IPS DF 6.9 (cell line): ENCODE measurements at regions not wholly inside any gene's neighbourhood (a gene's known extent, or its start where the extent isn't known, plus 50 kb on each side); places are given as distances from the start of the nearest gene placed in this dataset.

Experiments used
- DNase-seq: peaks from one replicate; pipeline ENCODE4 v3.0.0-alpha.2; 2013; ENCODE audit warnings: low read depth, low spot score
- H3K27ac ChIP-seq: one replicate; pipeline ENCODE4 v1.5.1; 2013; ENCODE audit warnings: low read length, control low read depth
- H3K27me3 ChIP-seq: 2 replicates; pipeline ENCODE4 v1.6.1; 2013; ENCODE audit warnings: mild to moderate bottlenecking, low read length; ENCODE audit not compliant: control insufficient read depth, insufficient read depth
- H3K36me3 ChIP-seq: 2 replicates; pipeline ENCODE4 v1.6.1; 2013; ENCODE audit warnings: low read length; ENCODE audit not compliant: control insufficient read depth, insufficient read depth
- H3K4me1 ChIP-seq: 2 replicates; pipeline ENCODE4 v1.6.1; 2013; ENCODE audit warnings: low read length; ENCODE audit not compliant: control insufficient read depth, insufficient read depth
- H3K4me3 ChIP-seq: 2 replicates; pipeline ENCODE4 v1.5.1; 2013; ENCODE audit warnings: mild to moderate bottlenecking, low read length
- H3K9me3 ChIP-seq: 2 replicates; pipeline ENCODE4 v1.6.1; 2013; ENCODE audit warnings: low read length, inconsistent platforms; ENCODE audit not compliant: control insufficient read depth, insufficient read depth
- WGBS: extraction: QIAGEN DNeasy Blood & Tissue Kit; methylation state at CpG from one replicate; pipeline ENCODE4 v1.1.7; 2013; ENCODE audit warnings: mixed read lengths, missing lambda C conversion rate; ENCODE audit not compliant: insufficient read length, insufficient coverage; 5-methylcytosine and 5-hydroxymethylcytosine counted together

- Histone ChIP-seq H3K27ac (no peak overlapping the region), H3K4me1 (no peaks in the 10 kb centered on the region), H3K27me3 (no peaks in the 10 kb centered on the region), H3K4me3 (no peak overlapping the region), H3K9me3 (no peaks in the 10 kb centered on the region), H3K36me3 (no peaks in the 10 kb centered on the region)
- no CpG with 5 or more reads among the region's 3 CpGs for WGBS
- DNase-seq: no peak
Observed at GRCh38 chr13:68047889-68048288, 817.8 kb upstream of the PCDH9 start.

- Histone ChIP-seq H3K27ac (no peak overlapping the region), H3K4me3 (no peak overlapping the region)
Observed at GRCh38 chr13:68046903-68047302, 816.8 kb upstream of the PCDH9 start.

GRCh38 chr13:68030152-68030809 is 800.1 kb upstream of the PCDH9 start:
- no peaks in the 10 kb centered on the region for H3K36me3 ChIP-seq
- H3K4me1 ChIP-seq: no peaks in the 10 kb centered on the region
- WGBS: no CpG with 5 or more reads among the region's 1 CpG
- no peaks in the 10 kb centered on the region for H3K9me3 ChIP-seq
- no peak for DNase-seq
- no peak overlapping the region for H3K27ac ChIP-seq
- H3K4me3 ChIP-seq: no peak overlapping the region
- no peaks in the 10 kb centered on the region for H3K27me3 ChIP-seq

More at GRCh38 chr13:68046903-68047302, 816.8 kb upstream of the PCDH9 start:
- H3K36me3 ChIP-seq: no peaks in the 10 kb centered on the region
- DNase-seq: no peak
- WGBS: no CpG with 5 or more reads among the region's 2 CpGs
- H3K27me3 ChIP-seq: no peaks in the 10 kb centered on the region
- no peaks in the 10 kb centered on the region for H3K4me1 ChIP-seq
- H3K9me3 ChIP-seq: no peaks in the 10 kb centered on the region

GRCh38 chr13:68028701-68029100 is 798.6 kb upstream of the PCDH9 start:
- no peak for DNase-seq
- H3K4me3 ChIP-seq: no peak overlapping the region

GRCh38 chr13:68027306-68027705 is 797.2 kb upstream of the PCDH9 start:
- Histone ChIP-seq H3K27me3 (no peaks in the 10 kb centered on the region), H3K36me3 (no peaks in the 10 kb centered on the region), H3K27ac (no peak overlapping the region), H3K9me3 (no peaks in the 10 kb centered on the region), H3K4me1 (peaks cover 3% of the 10 kb centered on the region), H3K4me3 (no peak overlapping the region)
- no CpG with 5 or more reads among the region's 4 CpGs for WGBS
- DNase-seq: no peak

More at GRCh38 chr13:68028701-68029100, 798.6 kb upstream of the PCDH9 start:
- H3K27ac ChIP-seq: no peak overlapping the region
- H3K27me3 ChIP-seq: no peaks in the 10 kb centered on the region
- H3K36me3 ChIP-seq: no peaks in the 10 kb centered on the region
- H3K4me1 ChIP-seq: peaks cover 3% of the 10 kb centered on the region
- H3K9me3 ChIP-seq: no peaks in the 10 kb centered on the region

- Histone ChIP-seq H3K36me3 (no peaks in the 10 kb centered on the region), H3K4me1 (peaks cover 3% of the 10 kb centered on the region), H3K9me3 (no peaks in the 10 kb centered on the region), H3K4me3 (no peak overlapping the region), H3K27me3 (no peaks in the 10 kb centered on the region), H3K27ac (no peak overlapping the region)
- no CpG with 5 or more reads among the region's 3 CpGs for WGBS
- DNase-seq: no peak
Observed at GRCh38 chr13:68026077-68026476, 795.9 kb upstream of the PCDH9 start.

- Histone ChIP-seq H3K4me1 (peaks cover 3% of the 10 kb centered on the region), H3K27me3 (no peaks in the 10 kb centered on the region), H3K36me3 (no peaks in the 10 kb centered on the region), H3K27ac (no peak overlapping the region), H3K4me3 (no peak overlapping the region), H3K9me3 (no peaks in the 10 kb centered on the region)
- DNase-seq: no peak
- no CpG with 5 or more reads among the region's 2 CpGs for WGBS
Observed at GRCh38 chr13:68025604-68026003, 795.5 kb upstream of the PCDH9 start.

- Histone ChIP-seq H3K4me3 (no peak overlapping the region), H3K27me3 (no peaks in the 10 kb centered on the region), H3K36me3 (no peaks in the 10 kb centered on the region), H3K4me1 (peaks cover 3% of the 10 kb centered on the region), H3K9me3 (no peaks in the 10 kb centered on the region), H3K27ac (no peak overlapping the region)
- peak; percentile 13 for DNase-seq
- WGBS: no CpG with 5 or more reads among the region's 15 CpGs
Observed at GRCh38 chr13:68023838-68024581, 793.9 kb upstream of the PCDH9 start.

- no CpG with 5 or more reads among the region's 1 CpG for WGBS
- H3K27ac ChIP-seq: no peak overlapping the region
Observed at GRCh38 chr13:68019901-68020300, 789.8 kb upstream of the PCDH9 start.

GRCh38 chr13:68009546-68009945 is 779.4 kb upstream of the PCDH9 start:
- DNase-seq: no peak
- Histone ChIP-seq H3K36me3 (no peaks in the 10 kb centered on the region), H3K4me3 (no peak overlapping the region), H3K9me3 (no peaks in the 10 kb centered on the region), H3K27me3 (no peaks in the 10 kb centered on the region), H3K27ac (no peak overlapping the region), H3K4me1 (no peaks in the 10 kb centered on the region)
- WGBS: no CpG with 5 or more reads among the region's 3 CpGs

More at GRCh38 chr13:68019901-68020300, 789.8 kb upstream of the PCDH9 start:
- H3K4me1 ChIP-seq: peaks cover 3% of the 10 kb centered on the region
- H3K4me3 ChIP-seq: no peak overlapping the region
- H3K9me3 ChIP-seq: no peaks in the 10 kb centered on the region
- H3K36me3 ChIP-seq: no peaks in the 10 kb centered on the region
- H3K27me3 ChIP-seq: no peaks in the 10 kb centered on the region
- DNase-seq: no peak

- no peaks in the 10 kb centered on the region for H3K27me3 ChIP-seq
- H3K4me1 ChIP-seq: no peaks in the 10 kb centered on the region
- no CpG with 5 or more reads among the region's 1 CpG for WGBS
- H3K36me3 ChIP-seq: no peaks in the 10 kb centered on the region
- no peak overlapping the region for H3K4me3 ChIP-seq
- no peak overlapping the region for H3K27ac ChIP-seq
- no peaks in the 10 kb centered on the region for H3K9me3 ChIP-seq
- DNase-seq: no peak
Observed at GRCh38 chr13:68007576-68007975, 777.4 kb upstream of the PCDH9 start.
